Uterus (tissue), 3 donors: ENCODE measurements at regions not wholly inside any gene's neighbourhood (a gene's known extent, or its start where the extent isn't known, plus 50 kb on each side); places are given as distances from the start of the nearest gene placed in this dataset.

ENCODE experiments used
- DNase-seq, 2 donors: peaks; one replicate each; pipeline ENCODE4 v3.0.0-alpha.2; 2019 to 2020
- H3K27ac ChIP-seq, 2 donors: fragments of 200-600 bp; sonication (generic); 1 replicate in 1 of 2; 2 replicates in 1 of 2; pipeline ENCODE4 v1.5.1; 2016 to 2018
- H3K27me3 ChIP-seq, 2 donors: fragments of 200-600 bp; sonication (generic); one replicate each; pipeline ENCODE4 v1.5.1; 2018 to 2019; ENCODE audit warnings: control low read depth in 1 of 2
- H3K36me3 ChIP-seq, 2 donors: fragments of 200-600 bp; sonication (generic); one replicate each; pipeline ENCODE4 v1.5.1; 2019; ENCODE audit warnings: control low read depth in 1 of 2
- H3K4me1 ChIP-seq, 2 donors: fragments of 200-600 bp; sonication (generic); one replicate each; pipeline ENCODE4 v1.5.1; 2018 to 2019; ENCODE audit warnings: control low read depth in 1 of 2
- H3K4me3 ChIP-seq, 2 donors: fragments of 200-600 bp; sonication (generic); 1 replicate in 1 of 2; 2 replicates in 1 of 2; pipeline ENCODE4 v1.5.1; 2018 to 2019; ENCODE audit warnings: mild to moderate bottlenecking in 1 of 2
- H3K9me3 ChIP-seq, 2 donors: fragments of 200-600 bp; sonication (generic); one replicate each; pipeline ENCODE4 v1.5.1; 2019; ENCODE audit warnings: control low read depth in 1 of 2
- POLR2A ChIP-seq, 2 donors: fragments of 450-650 bp; IDR thresholded peaks; one replicate each; pipeline ENCODE4 v1.6.1; 2016; ENCODE audit warnings: antibody characterized with exemption in 2 of 2, mild to moderate bottlenecking in 1 of 2, moderate library complexity in 1 of 2
- intact Hi-C: fragments of 100-400 bp; cut with DNase I; formaldehyde crosslinking; loops from one replicate; pipeline ENCODE4 v1.15.1; 2023; ENCODE audit warnings: low total_unique reads
- TF ChIP-seq, protein P1 (sequence below), 4 experiments: fragments of 200-600 bp in 2 of 4; fragments of 450-650 bp in 2 of 4; sonication (generic) in 2 of 4; IDR thresholded peaks; one replicate each; pipeline ENCODE4 v1.5.1; 2016 to 2019; ENCODE audit warnings: antibody characterized with exemption in 4 of 4, mild to moderate bottlenecking in 2 of 4, moderate library complexity in 1 of 4
- donor health status: DM: yes; HTN: yes; CAD: no.

DNA sequence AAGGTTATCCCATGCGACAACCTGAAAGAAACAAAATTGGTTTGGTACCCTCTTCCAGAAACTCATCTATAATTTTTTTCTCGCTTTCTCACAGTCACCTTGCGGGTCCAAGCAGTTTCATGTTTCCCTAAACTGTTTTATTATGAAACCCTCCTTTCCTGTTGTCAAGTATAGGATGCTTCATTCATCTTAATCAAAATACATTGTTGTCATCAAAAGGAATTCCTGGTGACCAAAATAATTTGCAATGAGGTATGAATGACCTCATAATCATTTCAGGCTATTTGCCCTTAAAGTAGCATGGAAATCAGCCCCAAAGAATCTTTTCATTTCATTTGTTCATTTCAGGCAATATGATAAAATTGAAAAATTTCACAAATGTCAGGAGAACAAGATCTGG, 503.0 kb downstream of the SPATA31D1 start:
- Histone ChIP-seq H3K36me3 (no peaks in the 10 kb centered on the region), H3K4me3 (no peak overlapping the region), H3K4me1 (no peaks in the 10 kb centered on the region), H3K27me3 (no peaks in the 10 kb centered on the region), H3K9me3 (no peaks in the 10 kb centered on the region), H3K27ac (no peak overlapping the region)
- no peak for DNase-seq
- intact Hi-C loops, result no loop called here
- TF ChIP-seq, protein P1, sequence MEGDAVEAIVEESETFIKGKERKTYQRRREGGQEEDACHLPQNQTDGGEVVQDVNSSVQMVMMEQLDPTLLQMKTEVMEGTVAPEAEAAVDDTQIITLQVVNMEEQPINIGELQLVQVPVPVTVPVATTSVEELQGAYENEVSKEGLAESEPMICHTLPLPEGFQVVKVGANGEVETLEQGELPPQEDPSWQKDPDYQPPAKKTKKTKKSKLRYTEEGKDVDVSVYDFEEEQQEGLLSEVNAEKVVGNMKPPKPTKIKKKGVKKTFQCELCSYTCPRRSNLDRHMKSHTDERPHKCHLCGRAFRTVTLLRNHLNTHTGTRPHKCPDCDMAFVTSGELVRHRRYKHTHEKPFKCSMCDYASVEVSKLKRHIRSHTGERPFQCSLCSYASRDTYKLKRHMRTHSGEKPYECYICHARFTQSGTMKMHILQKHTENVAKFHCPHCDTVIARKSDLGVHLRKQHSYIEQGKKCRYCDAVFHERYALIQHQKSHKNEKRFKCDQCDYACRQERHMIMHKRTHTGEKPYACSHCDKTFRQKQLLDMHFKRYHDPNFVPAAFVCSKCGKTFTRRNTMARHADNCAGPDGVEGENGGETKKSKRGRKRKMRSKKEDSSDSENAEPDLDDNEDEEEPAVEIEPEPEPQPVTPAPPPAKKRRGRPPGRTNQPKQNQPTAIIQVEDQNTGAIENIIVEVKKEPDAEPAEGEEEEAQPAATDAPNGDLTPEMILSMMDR (IDR thresholded peaks at IDR 0.05), result no peak
- no peak for TF ChIP-seq POLR2A (IDR thresholded peaks at IDR 0.05)

DNA sequence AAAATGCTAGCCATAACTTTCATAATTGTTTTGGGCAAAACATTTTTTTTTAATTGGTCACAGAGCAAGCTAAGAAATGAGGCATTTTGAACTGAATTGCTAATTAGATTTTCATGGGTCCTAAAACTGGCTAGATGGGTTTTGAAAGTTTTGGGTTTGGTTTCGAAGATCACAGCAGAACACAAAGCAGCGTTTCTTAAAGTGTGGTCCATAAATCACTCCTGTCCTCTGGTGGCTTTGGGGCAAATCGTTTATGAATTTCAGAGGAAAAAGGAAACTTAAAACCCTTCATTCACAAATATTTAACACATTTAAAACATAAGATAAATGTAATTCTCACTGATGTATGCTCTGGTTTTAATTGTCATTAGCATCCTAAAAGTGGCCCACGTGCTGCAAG, 503.7 kb downstream of the SPATA31D1 start:
- H3K27ac ChIP-seq, result no peak overlapping the region

DNA sequence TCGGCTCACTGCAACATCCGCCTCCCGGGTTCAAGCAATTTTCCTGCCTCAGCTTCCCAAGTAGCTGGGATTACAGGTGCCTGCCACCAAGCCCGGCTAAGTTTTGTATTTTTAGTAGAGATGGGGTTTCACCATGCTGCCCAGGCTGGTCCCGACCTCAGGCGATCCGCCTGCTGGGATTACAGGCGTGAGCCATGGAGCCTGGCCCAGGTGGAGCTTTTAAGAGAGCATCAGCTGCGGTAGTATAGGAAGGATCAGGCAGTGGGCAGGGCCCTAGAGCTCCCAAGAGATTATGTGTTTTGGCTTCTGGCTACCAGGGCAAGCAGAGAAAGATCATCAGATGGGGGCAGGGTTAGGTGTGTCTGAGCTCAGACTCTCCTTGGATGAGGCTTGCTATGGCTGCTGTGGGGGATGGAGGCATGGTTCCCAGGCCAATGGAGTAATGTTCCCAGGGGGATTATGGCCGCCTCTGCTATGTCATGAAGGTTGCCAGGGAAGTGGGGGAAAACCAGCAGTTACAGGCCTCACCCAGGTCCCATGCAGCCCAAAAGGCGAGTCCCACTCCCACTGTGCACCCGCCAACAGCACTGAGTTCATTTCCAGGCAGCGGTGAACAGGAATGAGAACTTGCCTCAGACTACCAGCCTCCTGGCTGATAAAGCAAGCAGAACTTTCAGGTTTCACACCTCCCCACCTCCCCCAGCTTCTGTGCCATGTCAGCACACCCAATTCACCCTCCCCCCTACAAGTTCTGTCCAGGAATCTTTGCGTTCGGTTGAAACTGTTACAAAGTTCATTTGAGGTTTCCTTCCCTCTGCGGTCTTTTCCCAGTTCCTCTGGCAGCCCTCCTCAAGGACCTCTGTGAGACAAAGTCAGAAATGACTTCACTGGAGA, 507.6 kb downstream of the SPATA31D1 start:
- Histone ChIP-seq H3K9me3 (no peaks in the 10 kb centered on the region), H3K4me1 (no peaks in the 10 kb centered on the region), H3K36me3 (no peaks in the 10 kb centered on the region), H3K27me3 (no peaks in the 10 kb centered on the region), H3K4me3 (no peak overlapping the region), H3K27ac (no peak overlapping the region)
- DNase-seq, result no peak
- intact Hi-C loops, result no loop called here
- TF ChIP-seq POLR2A (IDR thresholded peaks at IDR 0.05), result no peak
- TF ChIP-seq, protein P1 (IDR thresholded peaks at IDR 0.05), result no peak

More for the DNA sequence above, 503.7 kb downstream of the SPATA31D1 start:
- no peak for DNase-seq
- no peak for TF ChIP-seq POLR2A (IDR thresholded peaks at IDR 0.05)
- TF ChIP-seq, protein P1 (IDR thresholded peaks at IDR 0.05), result no peak
- intact Hi-C loops, result no loop called here
- H3K4me1 ChIP-seq, result no peaks in the 10 kb centered on the region
- no peaks in the 10 kb centered on the region for H3K36me3 ChIP-seq
- H3K27me3 ChIP-seq, result no peaks in the 10 kb centered on the region
- H3K9me3 ChIP-seq, result no peaks in the 10 kb centered on the region
- no peak overlapping the region for H3K4me3 ChIP-seq

DNA sequence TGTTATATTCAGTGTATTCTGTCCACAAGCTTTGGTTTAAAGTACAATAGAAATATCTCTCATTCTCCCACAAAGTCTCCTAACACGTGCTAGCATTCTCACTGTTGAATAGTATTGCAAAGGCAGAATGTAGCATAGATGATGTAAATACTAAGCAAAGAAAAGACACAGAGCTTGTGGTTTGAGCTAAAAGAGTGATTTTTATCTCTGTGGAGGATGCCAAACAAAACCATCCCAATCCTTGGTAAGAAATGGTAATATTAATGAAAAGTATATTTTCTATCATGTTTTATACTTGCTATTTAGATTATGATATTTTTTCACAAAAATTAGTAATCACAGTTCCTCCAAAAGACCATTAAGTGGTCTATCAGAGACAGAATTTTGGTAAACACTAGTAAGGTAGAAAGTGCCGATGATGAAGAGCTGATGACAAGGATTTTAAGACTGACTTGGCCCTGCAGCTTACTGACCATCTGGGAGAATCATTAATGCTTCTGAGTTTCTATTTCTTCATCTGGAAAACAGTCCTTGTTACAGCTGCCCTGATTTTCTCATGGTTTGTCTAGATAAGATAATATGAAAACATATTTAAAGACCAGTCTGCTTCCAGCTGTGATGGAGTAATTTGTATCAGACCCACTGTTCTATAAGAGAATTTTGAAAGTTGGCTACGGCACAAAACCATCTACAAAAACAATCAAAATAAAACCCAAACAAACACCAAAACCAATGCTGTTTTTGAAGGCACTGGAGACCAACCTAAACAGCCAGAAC, 510.2 kb downstream of the SPATA31D1 start:
- H3K27me3 ChIP-seq, result no peaks in the 10 kb centered on the region
- TF ChIP-seq, protein P1 (IDR thresholded peaks at IDR 0.05), result no peak
- TF ChIP-seq POLR2A (IDR thresholded peaks at IDR 0.05), result no peak
- H3K4me3 ChIP-seq, result no peak overlapping the region
- H3K27ac ChIP-seq, result no peak overlapping the region
- no peaks in the 10 kb centered on the region for H3K9me3 ChIP-seq
- no peaks in the 10 kb centered on the region for H3K36me3 ChIP-seq
- no peak for DNase-seq
- no peaks in the 10 kb centered on the region for H3K4me1 ChIP-seq
- intact Hi-C loops, result no loop called here

DNA sequence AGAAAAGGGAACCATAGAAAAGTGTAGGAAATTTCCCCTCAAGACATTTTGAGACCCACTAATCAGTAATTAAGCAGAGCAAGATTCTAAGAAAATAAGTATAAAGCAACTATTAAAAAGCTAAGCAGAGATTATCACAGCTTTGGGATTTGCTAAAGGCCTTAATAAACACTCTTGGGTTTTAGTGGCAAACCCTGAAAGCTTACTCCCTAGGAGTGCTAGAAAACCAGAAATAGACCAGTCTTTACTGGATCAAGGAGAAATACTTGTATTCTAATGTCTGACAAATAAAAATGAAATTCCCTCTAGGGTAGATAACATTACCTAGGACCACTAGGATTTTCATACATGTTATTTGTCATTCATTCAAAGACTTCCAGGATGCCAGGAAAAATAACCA, 510.8 kb downstream of the SPATA31D1 start:
- Histone ChIP-seq H3K27me3 (no peaks in the 10 kb centered on the region), H3K27ac (no peak overlapping the region), H3K36me3 (no peaks in the 10 kb centered on the region), H3K9me3 (no peaks in the 10 kb centered on the region), H3K4me3 (no peak overlapping the region), H3K4me1 (no peaks in the 10 kb centered on the region)
- no peak for DNase-seq
- TF ChIP-seq POLR2A (IDR thresholded peaks at IDR 0.05), result no peak
- TF ChIP-seq, protein P1 (IDR thresholded peaks at IDR 0.05), result no peak
- intact Hi-C loops, result no loop called here
